ENCODE measurements at regions not wholly inside any gene's neighbourhood (a gene's known extent, or its start where the extent isn't known, plus 50 kb on each side); places are given as distances from the start of the nearest gene placed in this dataset.

DNA sequence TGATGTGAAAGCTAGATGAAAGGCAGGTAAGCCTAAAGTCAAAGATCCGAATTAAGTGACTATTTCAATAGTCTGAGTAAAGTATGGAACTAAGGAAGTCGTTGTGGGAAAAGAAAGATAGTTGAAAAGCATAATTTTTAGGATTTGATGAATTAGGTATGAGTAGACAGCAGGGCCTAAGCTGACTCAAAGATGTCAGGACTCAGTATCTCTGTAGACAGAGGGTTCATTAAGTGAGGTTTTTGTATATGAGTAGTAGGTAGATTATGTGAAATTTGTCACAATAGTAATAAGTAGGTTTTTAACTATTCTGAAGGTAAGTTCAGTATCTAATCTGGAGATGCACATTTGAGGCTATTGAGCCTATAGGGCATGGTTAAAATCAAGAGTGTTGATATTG is 196.4 kb downstream of the RASSF9 start:
- Mint-ChIP-seq H3K27ac (no peak overlapping the region), H3K4me3 (no peak overlapping the region), H3K4me1 (peaks cover 11% of the 10 kb centered on the region), H3K9me3 (no peaks in the 10 kb centered on the region), H3K27me3 (ENCODE audit: low read depth) (no peaks in the 10 kb centered on the region), H3K36me3 (no peaks in the 10 kb centered on the region)
- POLR2A ChIA-PET, result no interaction called here
- no peak for DNase-seq (ENCODE audit: low spot score)
- TF ChIP-seq ZNF416 (CRISPR knock-in tag; IDR thresholded peaks at IDR 0.05) (no peak), GRHL2 (CRISPR knock-in tag; IDR thresholded peaks at IDR 0.05; ENCODE audit: insufficient replicate concordance, severe bottlenecking) (no peak), ZNF121 (CRISPR knock-in tag; IDR thresholded peaks at IDR 0.05) (no peak), MYBL2 (CRISPR knock-in tag; IDR thresholded peaks at IDR 0.05) (no peak), ERG (CRISPR knock-in tag; IDR thresholded peaks at IDR 0.05) (no peak), TP53 (CRISPR knock-in tag; IDR thresholded peaks at IDR 0.05) (no peak), ESRRA (CRISPR knock-in tag; IDR thresholded peaks at IDR 0.05; ENCODE audit: borderline replicate concordance) (no peak), ZNF512 (CRISPR knock-in tag; IDR thresholded peaks at IDR 0.05; ENCODE audit: borderline replicate concordance) (no peak), JUN (CRISPR knock-in tag; IDR thresholded peaks at IDR 0.05) (no peak), ZNF425 (CRISPR knock-in tag; conservative IDR thresholded peaks at IDR 0.05) (no peak), NR2C2 (CRISPR knock-in tag; IDR thresholded peaks at IDR 0.05) (no peak), KAT7 (CRISPR knock-in tag; IDR thresholded peaks at IDR 0.05; ENCODE audit: borderline replicate concordance) (no peak), TCF7 (CRISPR knock-in tag; IDR thresholded peaks at IDR 0.05; ENCODE audit: low read depth) (no peak)
- TF ChIP-seq, protein P1, sequence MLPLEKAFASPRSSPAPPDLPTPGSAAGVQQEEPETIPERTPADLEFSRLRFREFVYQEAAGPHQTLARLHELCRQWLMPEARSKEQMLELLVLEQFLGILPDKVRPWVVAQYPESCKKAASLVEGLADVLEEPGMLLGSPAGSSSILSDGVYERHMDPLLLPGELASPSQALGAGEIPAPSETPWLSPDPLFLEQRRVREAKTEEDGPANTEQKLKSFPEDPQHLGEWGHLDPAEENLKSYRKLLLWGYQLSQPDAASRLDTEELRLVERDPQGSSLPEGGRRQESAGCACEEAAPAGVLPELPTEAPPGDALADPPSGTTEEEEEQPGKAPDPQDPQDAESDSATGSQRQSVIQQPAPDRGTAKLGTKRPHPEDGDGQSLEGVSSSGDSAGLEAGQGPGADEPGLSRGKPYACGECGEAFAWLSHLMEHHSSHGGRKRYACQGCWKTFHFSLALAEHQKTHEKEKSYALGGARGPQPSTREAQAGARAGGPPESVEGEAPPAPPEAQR (CRISPR knock-in tag; IDR thresholded peaks at IDR 0.05), result no peak
- TF ChIP-seq, protein P2, sequence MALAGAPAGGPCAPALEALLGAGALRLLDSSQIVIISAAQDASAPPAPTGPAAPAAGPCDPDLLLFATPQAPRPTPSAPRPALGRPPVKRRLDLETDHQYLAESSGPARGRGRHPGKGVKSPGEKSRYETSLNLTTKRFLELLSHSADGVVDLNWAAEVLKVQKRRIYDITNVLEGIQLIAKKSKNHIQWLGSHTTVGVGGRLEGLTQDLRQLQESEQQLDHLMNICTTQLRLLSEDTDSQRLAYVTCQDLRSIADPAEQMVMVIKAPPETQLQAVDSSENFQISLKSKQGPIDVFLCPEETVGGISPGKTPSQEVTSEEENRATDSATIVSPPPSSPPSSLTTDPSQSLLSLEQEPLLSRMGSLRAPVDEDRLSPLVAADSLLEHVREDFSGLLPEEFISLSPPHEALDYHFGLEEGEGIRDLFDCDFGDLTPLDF (CRISPR knock-in tag; IDR thresholded peaks at IDR 0.05), result no peak
- CTCF ChIA-PET, result interaction anchor here (0.8 kb wide), 1 partner anchor 227 kb away, joined by 3 read pairs; no protein-coding TSS in a partner anchor
- no peak for ATAC-seq

- POLR2A ChIA-PET, result no interaction called here
- no peaks in the 10 kb centered on the region for H3K36me3 Mint-ChIP-seq
- no peak for TF ChIP-seq ZNF121 (CRISPR knock-in tag; IDR thresholded peaks at IDR 0.05)
- no peak for TF ChIP-seq ZNF532 (CRISPR knock-in tag; IDR thresholded peaks at IDR 0.05; ENCODE audit: borderline replicate concordance)
- no peak for TF ChIP-seq MYBL2 (CRISPR knock-in tag; IDR thresholded peaks at IDR 0.05)
- no peak for TF ChIP-seq ZNF423 (CRISPR knock-in tag; IDR thresholded peaks at IDR 0.05)
- TF ChIP-seq, protein P3, sequence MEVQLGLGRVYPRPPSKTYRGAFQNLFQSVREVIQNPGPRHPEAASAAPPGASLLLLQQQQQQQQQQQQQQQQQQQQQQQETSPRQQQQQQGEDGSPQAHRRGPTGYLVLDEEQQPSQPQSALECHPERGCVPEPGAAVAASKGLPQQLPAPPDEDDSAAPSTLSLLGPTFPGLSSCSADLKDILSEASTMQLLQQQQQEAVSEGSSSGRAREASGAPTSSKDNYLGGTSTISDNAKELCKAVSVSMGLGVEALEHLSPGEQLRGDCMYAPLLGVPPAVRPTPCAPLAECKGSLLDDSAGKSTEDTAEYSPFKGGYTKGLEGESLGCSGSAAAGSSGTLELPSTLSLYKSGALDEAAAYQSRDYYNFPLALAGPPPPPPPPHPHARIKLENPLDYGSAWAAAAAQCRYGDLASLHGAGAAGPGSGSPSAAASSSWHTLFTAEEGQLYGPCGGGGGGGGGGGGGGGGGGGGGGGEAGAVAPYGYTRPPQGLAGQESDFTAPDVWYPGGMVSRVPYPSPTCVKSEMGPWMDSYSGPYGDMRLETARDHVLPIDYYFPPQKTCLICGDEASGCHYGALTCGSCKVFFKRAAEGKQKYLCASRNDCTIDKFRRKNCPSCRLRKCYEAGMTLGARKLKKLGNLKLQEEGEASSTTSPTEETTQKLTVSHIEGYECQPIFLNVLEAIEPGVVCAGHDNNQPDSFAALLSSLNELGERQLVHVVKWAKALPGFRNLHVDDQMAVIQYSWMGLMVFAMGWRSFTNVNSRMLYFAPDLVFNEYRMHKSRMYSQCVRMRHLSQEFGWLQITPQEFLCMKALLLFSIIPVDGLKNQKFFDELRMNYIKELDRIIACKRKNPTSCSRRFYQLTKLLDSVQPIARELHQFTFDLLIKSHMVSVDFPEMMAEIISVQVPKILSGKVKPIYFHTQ (CRISPR knock-in tag; IDR thresholded peaks at IDR 0.05), result no peak
- TF ChIP-seq FOXK1 (CRISPR knock-in tag; IDR thresholded peaks at IDR 0.05), result no peak
- no peak for TF ChIP-seq JUN (CRISPR knock-in tag; IDR thresholded peaks at IDR 0.05)
Measured at GRCh38 chr12:85641796-85642195, 194.4 kb downstream of the RASSF9 start.

More at GRCh38 chr12:85641796-85642195, 194.4 kb downstream of the RASSF9 start:
- H3K9me3 Mint-ChIP-seq, result no peaks in the 10 kb centered on the region
- no peak for ATAC-seq
- DNase-seq (ENCODE audit: low spot score), result no peak
- CTCF ChIA-PET, result no interaction called here
- peaks cover 11% of the 10 kb centered on the region for H3K4me1 Mint-ChIP-seq
- H3K27ac Mint-ChIP-seq, result no peak overlapping the region
- H3K4me3 Mint-ChIP-seq, result no peak overlapping the region
- no peaks in the 10 kb centered on the region for H3K27me3 Mint-ChIP-seq (ENCODE audit: low read depth)

Data from WTC11 (cell line).